HG03135 (cell line): ENCODE measurements at regions not wholly inside any gene's neighbourhood (a gene's known extent, or its start where the extent isn't known, plus 50 kb on each side); places are given as distances from the start of the nearest gene placed in this dataset.

Experiments
- ATAC-seq: cut with Tn5 transposase; IDR thresholded peaks from one replicate; pipeline ENCODE4 v1.9.1; 2021; ENCODE audit warnings: mild to moderate bottlenecking, moderate library complexity; ENCODE audit not compliant: unreplicated experiment

GRCh38 chr15:81502439-81502838 lies 128.4 kb upstream of the TMC3 start:
- no peak for ATAC-seq

- no peak for ATAC-seq
Measured at GRCh38 chr15:81500081-81500480, 126.1 kb upstream of the TMC3 start.

GRCh38 chr15:81498294-81498693 lies 124.3 kb upstream of the TMC3 start:
- ATAC-seq = no peak

GRCh38 chr15:81497238-81497637 lies 123.2 kb upstream of the TMC3 start:
- ATAC-seq = no peak

- ATAC-seq = no peak
Measured at GRCh38 chr15:81495780-81496467, 121.9 kb upstream of the TMC3 start.

GRCh38 chr15:81492969-81493645 lies 119.1 kb upstream of the TMC3 start:
- ATAC-seq = no peak

- no peak for ATAC-seq
Measured at GRCh38 chr15:81492331-81492968, 118.4 kb upstream of the TMC3 start.

GRCh38 chr15:81491414-81492096 lies 117.5 kb upstream of the TMC3 start:
- ATAC-seq = no peak

- no peak for ATAC-seq
Measured at GRCh38 chr15:81485806-81486205, 111.8 kb upstream of the TMC3 start.

GRCh38 chr15:81484086-81484955 lies 110.3 kb upstream of the TMC3 start:
- no peak for ATAC-seq

- no peak for ATAC-seq
Measured at GRCh38 chr15:81483496-81483895, 109.5 kb upstream of the TMC3 start.

GRCh38 chr15:81481346-81481745 lies 107.3 kb upstream of the TMC3 start:
- ATAC-seq = no peak

GRCh38 chr15:81480645-81481053 lies 106.6 kb upstream of the TMC3 start:
- ATAC-seq = no peak

GRCh38 chr15:81478354-81478753 lies 104.3 kb upstream of the TMC3 start:
- ATAC-seq = no peak

GRCh38 chr15:81475926-81476325 lies 101.9 kb upstream of the TMC3 start:
- no peak for ATAC-seq

- ATAC-seq = no peak
Measured at GRCh38 chr15:81475471-81475870, 101.5 kb upstream of the TMC3 start.

GRCh38 chr15:81473946-81474345 lies 99.9 kb upstream of the TMC3 start:
- ATAC-seq = no peak

GRCh38 chr15:81473177-81473576 lies 99.2 kb upstream of the TMC3 start:
- no peak for ATAC-seq

- no peak for ATAC-seq
Measured at GRCh38 chr15:81471151-81471550, 97.1 kb upstream of the TMC3 start.

GRCh38 chr15:81469154-81469553 lies 95.1 kb upstream of the TMC3 start:
- ATAC-seq = no peak

- no peak for ATAC-seq
Measured at GRCh38 chr15:81466741-81467140, 92.7 kb upstream of the TMC3 start.
